ENCODE measurements at regions not wholly inside any gene's neighbourhood (a gene's known extent, or its start where the extent isn't known, plus 50 kb on each side); places are given as distances from the start of the nearest gene placed in this dataset.

DNA sequence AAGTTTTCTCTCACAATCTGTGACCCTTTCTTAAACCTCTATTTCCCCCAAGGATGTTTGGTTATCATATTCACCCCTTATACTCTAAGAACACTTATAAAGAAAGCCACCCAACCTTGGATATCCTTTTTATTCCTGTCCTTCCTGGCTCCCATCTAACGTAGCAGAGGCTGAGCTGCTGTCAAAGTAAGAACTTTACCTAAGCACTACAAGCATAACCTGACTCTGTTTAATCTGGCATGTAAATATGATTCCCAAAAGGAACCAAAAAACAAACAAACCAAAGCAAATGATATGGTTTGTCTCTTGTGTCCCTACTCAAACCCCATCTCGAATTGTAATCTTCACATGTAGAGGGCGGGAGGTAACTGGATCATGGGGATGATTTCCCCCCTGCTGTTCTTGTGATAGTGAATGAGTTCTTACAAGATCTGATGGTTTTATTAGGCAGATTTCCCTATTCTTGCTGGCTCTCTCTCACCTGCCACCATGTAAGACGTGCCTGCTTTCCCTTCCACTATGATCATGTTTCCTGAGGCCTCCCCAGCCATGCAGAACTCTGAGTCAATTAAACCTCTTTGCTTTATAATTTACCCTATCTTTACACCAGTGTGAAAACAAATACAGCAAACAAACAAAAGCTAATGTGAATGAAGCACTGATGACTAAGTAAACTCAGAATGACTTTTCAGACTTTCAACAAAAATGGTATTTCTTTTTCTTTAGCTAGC is 72.7 kb upstream of the SPOPL start:
- no peak for TF ChIP-seq EZH2 (IDR thresholded peaks at IDR 0.05; ENCODE audit: borderline replicate concordance, low read depth, low read length, severe bottlenecking)
- no peak for TF ChIP-seq FOS (IDR thresholded peaks at IDR 0.05; ENCODE audit: borderline replicate concordance, insufficient read depth, low read length)
- TF ChIP-seq JUN (IDR thresholded peaks at IDR 0.05; ENCODE audit: borderline replicate concordance, insufficient read depth, insufficient read length, low read depth): no peak
- TF ChIP-seq, protein P1, sequence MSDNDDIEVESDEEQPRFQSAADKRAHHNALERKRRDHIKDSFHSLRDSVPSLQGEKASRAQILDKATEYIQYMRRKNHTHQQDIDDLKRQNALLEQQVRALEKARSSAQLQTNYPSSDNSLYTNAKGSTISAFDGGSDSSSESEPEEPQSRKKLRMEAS (IDR thresholded peaks at IDR 0.05; ENCODE audit: insufficient read depth, insufficient read length): no peak
- TF ChIP-seq POLR2AphosphoS5 (IDR thresholded peaks at IDR 0.05; ENCODE audit: insufficient read depth, low read depth, low read length): no peak
- TF ChIP-seq, protein P2, sequence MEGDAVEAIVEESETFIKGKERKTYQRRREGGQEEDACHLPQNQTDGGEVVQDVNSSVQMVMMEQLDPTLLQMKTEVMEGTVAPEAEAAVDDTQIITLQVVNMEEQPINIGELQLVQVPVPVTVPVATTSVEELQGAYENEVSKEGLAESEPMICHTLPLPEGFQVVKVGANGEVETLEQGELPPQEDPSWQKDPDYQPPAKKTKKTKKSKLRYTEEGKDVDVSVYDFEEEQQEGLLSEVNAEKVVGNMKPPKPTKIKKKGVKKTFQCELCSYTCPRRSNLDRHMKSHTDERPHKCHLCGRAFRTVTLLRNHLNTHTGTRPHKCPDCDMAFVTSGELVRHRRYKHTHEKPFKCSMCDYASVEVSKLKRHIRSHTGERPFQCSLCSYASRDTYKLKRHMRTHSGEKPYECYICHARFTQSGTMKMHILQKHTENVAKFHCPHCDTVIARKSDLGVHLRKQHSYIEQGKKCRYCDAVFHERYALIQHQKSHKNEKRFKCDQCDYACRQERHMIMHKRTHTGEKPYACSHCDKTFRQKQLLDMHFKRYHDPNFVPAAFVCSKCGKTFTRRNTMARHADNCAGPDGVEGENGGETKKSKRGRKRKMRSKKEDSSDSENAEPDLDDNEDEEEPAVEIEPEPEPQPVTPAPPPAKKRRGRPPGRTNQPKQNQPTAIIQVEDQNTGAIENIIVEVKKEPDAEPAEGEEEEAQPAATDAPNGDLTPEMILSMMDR (IDR thresholded peaks at IDR 0.05; ENCODE audit: extremely low read depth in 1 of 2, insufficient read depth in 1 of 2, low read depth in 1 of 2, low read length in 2 of 2): no peak
- no peak for TF ChIP-seq POLR2A (IDR thresholded peaks at IDR 0.05; ENCODE audit: low read depth, low read length)
- TF ChIP-seq MYC (IDR thresholded peaks at IDR 0.05; ENCODE audit: low read depth, low read length): no peak
- no peak for TF ChIP-seq GATA2 (IDR thresholded peaks at IDR 0.05; ENCODE audit: insufficient read depth, insufficient read length, low read depth, low read length)
- Histone ChIP-seq H3K4me1 (ENCODE audit: control insufficient read depth, extremely low read depth, insufficient read depth, low read length) (no peaks in the 10 kb centered on the region), H3K27me3 (ENCODE audit: control insufficient read depth in 2 of 2, insufficient read depth in 2 of 2, low read length in 2 of 2) (no peaks in the 10 kb centered on the region), H2AFZ (ENCODE audit: low read depth, low read length) (no peak overlapping the region), H3K9me1 (replicated peaks; ENCODE audit: control insufficient read depth, extremely low read depth, insufficient read depth, low read length) (no peaks in the 10 kb centered on the region), H3K79me2 (ENCODE audit: control insufficient read depth, insufficient read depth, low read length) (no peaks in the 10 kb centered on the region), H3K9ac (replicated peaks; ENCODE audit: extremely low read depth, insufficient read depth, low read length) (no peak overlapping the region), H3K4me2 (ENCODE audit: insufficient read depth, low read length) (no peak overlapping the region), H3K27ac (ENCODE audit: insufficient read depth, low read depth, low read length) (no peak overlapping the region), H4K20me1 (replicated peaks; ENCODE audit: control insufficient read depth, extremely low read depth, insufficient read depth, low read length) (no peaks in the 10 kb centered on the region), H3K36me3 (ENCODE audit: control insufficient read depth in 2 of 2, extremely low read depth in 1 of 2, insufficient read depth in 2 of 2, low read length in 2 of 2) (no peaks in the 10 kb centered on the region), H3K9me3 (replicated peaks; ENCODE audit: control insufficient read depth, insufficient read depth, low read length) (no peaks in the 10 kb centered on the region), H3K4me3 (replicated peaks in 1 of 3; ENCODE audit: insufficient read depth in 1 of 3, low read depth in 1 of 3, low read length in 3 of 3) (no peak overlapping the region)
- BruUV-seq (replicated peaks): no TSS peak
- dilution Hi-C loops (cut with MboI; ENCODE audit: extremely low pct_ligation_motif_present, low sequenced_read_pairs): no loop called here
- FAIRE-seq (no peak), DNase-seq (ENCODE audit: low read depth, low spot score) (no peak)
- intact Hi-C loops (cut with micrococcal nuclease): no loop called here
- CTCF ChIA-PET: no interaction called here
- POLR2A ChIA-PET: no interaction called here

Measured in endothelial cell of umbilical vein (primary cell).